Ascending aorta (tissue), 2 donors: ENCODE measurements at regions not wholly inside any gene's neighbourhood (a gene's known extent, or its start where the extent isn't known, plus 50 kb on each side); places are given as distances from the start of the nearest gene placed in this dataset.

Source experiments
- DNase-seq, 2 donors: peaks; one replicate each; pipeline ENCODE4 v3.0.0-alpha.2; 2019; ENCODE audit warnings: low spot score in 2 of 2
- H3K27ac ChIP-seq, 2 donors: fragments of 200-600 bp; sonication (generic); one replicate each; pipeline ENCODE4 v1.5.1; 2016 to 2017; ENCODE audit warnings: mild to moderate bottlenecking in 1 of 2
- H3K27me3 ChIP-seq: fragments of 200-600 bp; sonication (generic); one replicate; pipeline ENCODE4 v1.5.1; 2017
- H3K36me3 ChIP-seq, 2 donors: fragments of 200-600 bp; sonication (generic); one replicate each; pipeline ENCODE4 v1.5.1; 2016
- H3K4me1 ChIP-seq, 2 donors: fragments of 200-600 bp; sonication (generic); one replicate each; pipeline ENCODE4 v1.5.1; 2016 to 2017; ENCODE audit warnings: mild to moderate bottlenecking in 1 of 2
- H3K4me3 ChIP-seq, 2 donors: fragments of 200-600 bp; sonication (generic); one replicate each; pipeline ENCODE4 v1.5.1; 2016 to 2017; ENCODE audit warnings: mild to moderate bottlenecking in 1 of 2
- H3K9me3 ChIP-seq, 2 donors: fragments of 200-600 bp; sonication (generic); one replicate each; pipeline ENCODE4 v1.5.1; 2016
- intact Hi-C: fragments of 100-400 bp; cut with DNase I; formaldehyde crosslinking; loops from one replicate; pipeline ENCODE4 v1.15.1; 2023
- TF ChIP-seq, protein P1 (sequence below), 3 experiments: fragments of 200-600 bp in 2 of 3; fragments of 450-650 bp in 1 of 3; sonication (generic) in 2 of 3; IDR thresholded peaks; one replicate each; pipeline ENCODE4 v1.5.1; 2016 to 2019; ENCODE audit warnings: antibody characterized with exemption in 3 of 3, mild to moderate bottlenecking in 1 of 3, moderate library complexity in 1 of 3

DNA sequence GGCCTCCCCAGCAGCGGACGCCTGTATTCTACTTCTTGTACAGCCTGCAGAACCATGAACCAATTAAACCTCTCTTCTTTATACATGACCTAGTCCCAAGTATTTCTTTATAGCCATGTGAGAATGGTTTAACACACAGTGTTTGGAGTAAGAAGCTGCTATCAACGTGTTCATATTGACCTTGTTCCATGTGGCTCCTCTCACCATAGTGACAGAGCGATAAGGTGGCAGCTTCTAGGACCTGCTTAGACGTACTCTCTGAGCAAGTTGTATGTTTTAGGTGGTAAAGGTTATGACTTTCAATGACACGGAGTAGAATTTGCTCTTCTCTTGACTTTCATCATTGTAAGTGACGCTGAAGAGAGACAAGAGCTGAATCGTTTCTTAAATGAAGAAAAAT lies 157.7 kb upstream of the SLCO3A1 start:
- no peaks in the 10 kb centered on the region for H3K36me3 ChIP-seq
- no peaks in the 10 kb centered on the region for H3K9me3 ChIP-seq
- intact Hi-C loops = loop anchor here (2.0 to 10.0 kb wide), 2 partner anchors 157 to 229 kb away; partner anchors contain the start of gene SLCO3A1
- no peaks in the 10 kb centered on the region for H3K27me3 ChIP-seq
- H3K4me3 ChIP-seq = no peak overlapping the region
- peaks cover 0 to 3% of the 10 kb centered on the region in 2 donors for H3K4me1 ChIP-seq
- TF ChIP-seq, protein P1, sequence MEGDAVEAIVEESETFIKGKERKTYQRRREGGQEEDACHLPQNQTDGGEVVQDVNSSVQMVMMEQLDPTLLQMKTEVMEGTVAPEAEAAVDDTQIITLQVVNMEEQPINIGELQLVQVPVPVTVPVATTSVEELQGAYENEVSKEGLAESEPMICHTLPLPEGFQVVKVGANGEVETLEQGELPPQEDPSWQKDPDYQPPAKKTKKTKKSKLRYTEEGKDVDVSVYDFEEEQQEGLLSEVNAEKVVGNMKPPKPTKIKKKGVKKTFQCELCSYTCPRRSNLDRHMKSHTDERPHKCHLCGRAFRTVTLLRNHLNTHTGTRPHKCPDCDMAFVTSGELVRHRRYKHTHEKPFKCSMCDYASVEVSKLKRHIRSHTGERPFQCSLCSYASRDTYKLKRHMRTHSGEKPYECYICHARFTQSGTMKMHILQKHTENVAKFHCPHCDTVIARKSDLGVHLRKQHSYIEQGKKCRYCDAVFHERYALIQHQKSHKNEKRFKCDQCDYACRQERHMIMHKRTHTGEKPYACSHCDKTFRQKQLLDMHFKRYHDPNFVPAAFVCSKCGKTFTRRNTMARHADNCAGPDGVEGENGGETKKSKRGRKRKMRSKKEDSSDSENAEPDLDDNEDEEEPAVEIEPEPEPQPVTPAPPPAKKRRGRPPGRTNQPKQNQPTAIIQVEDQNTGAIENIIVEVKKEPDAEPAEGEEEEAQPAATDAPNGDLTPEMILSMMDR (IDR thresholded peaks at IDR 0.05) = no peak
- DNase-seq = no peak
- H3K27ac ChIP-seq = no peak overlapping the region

DNA sequence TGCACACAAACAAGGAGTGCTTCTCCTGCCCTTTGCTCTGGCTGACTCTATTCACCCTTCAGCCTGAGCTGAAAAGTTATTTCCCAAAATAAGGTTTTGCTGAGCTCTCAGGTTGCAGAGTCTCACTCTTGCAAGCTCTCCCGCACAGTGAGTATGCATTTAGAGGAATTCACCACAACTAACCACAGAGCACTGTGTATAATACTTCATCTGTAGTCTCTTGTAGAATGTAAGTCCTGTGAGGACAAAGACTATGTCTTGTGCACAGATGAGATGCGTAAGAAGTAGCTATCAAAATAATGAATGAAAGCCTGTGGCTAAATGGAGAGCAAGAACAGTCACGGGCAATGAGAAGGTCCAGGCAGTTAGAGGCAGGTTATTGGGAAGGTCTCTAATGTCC lies 156.5 kb upstream of the SLCO3A1 start:
- Histone ChIP-seq H3K4me3 (no peak overlapping the region), H3K27ac (no peak overlapping the region), H3K9me3 (no peaks in the 10 kb centered on the region), H3K4me1 (peaks cover 0 to 3% of the 10 kb centered on the region in 2 donors), H3K27me3 (no peaks in the 10 kb centered on the region), H3K36me3 (no peaks in the 10 kb centered on the region)
- intact Hi-C loops = loop anchor here (10.0 kb wide), 1 partner anchor 228 kb away; no protein-coding TSS in a partner anchor
- TF ChIP-seq, protein P1 (IDR thresholded peaks at IDR 0.05) = no peak
- no peak for DNase-seq

DNA sequence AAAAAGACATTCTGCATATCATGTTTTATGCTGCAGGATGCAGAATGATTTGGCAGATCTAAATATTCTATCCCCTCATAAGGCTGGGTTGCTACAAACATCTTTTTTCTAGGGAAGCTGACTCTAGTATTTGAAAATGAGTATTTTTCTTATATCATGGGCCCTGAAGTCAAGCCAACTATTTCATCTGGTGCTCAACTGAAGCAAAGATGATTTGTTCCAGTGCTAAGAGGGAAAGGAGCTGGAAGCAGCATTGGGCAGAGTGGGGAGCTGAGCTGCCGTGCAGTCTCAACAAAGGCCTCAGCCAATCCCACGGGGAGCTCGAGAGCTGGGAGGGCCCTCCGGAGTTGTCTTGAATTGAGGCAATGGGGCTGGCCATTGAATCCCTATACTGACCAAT lies 155.3 kb upstream of the SLCO3A1 start:
- Histone ChIP-seq H3K36me3 (no peaks in the 10 kb centered on the region), H3K27ac (no peak overlapping the region), H3K4me1 (peaks cover 0 to 3% of the 10 kb centered on the region in 2 donors), H3K27me3 (no peaks in the 10 kb centered on the region), H3K9me3 (no peaks in the 10 kb centered on the region), H3K4me3 (no peak overlapping the region)
- intact Hi-C loops = loop anchor here (10.0 kb wide), 1 partner anchor 227 kb away; no protein-coding TSS in a partner anchor
- TF ChIP-seq, protein P1 (IDR thresholded peaks at IDR 0.05) = no peak
- DNase-seq = no peak

DNA sequence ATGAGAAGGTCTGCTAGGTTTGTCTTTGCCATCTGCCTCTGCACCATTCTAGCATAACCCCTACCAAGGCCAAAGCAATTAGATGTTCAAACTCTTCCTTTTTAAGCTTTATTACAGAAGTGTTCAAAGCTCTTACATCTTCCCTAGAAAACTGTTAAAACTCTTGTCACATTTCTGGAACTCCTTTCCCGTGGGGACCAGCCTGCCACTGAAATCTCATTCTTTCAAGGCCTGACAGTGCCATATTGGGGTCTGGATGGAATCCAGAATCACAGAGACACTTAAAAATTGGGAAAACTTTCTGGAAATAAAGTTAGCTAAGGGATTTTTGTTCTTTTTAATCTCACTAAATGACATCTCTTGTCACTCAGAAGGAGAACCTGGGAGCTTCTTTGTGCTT lies 153.8 kb upstream of the SLCO3A1 start:
- Histone ChIP-seq H3K27ac (no peak overlapping the region), H3K4me1 (no peaks in the 10 kb centered on the region), H3K27me3 (no peaks in the 10 kb centered on the region), H3K36me3 (no peaks in the 10 kb centered on the region), H3K9me3 (no peaks in the 10 kb centered on the region), H3K4me3 (no peak overlapping the region)
- no peak for DNase-seq
- intact Hi-C loops = loop anchor here (10.0 kb wide), 1 partner anchor 225 kb away; no protein-coding TSS in a partner anchor
- TF ChIP-seq, protein P1 (IDR thresholded peaks at IDR 0.05) = no peak

DNA sequence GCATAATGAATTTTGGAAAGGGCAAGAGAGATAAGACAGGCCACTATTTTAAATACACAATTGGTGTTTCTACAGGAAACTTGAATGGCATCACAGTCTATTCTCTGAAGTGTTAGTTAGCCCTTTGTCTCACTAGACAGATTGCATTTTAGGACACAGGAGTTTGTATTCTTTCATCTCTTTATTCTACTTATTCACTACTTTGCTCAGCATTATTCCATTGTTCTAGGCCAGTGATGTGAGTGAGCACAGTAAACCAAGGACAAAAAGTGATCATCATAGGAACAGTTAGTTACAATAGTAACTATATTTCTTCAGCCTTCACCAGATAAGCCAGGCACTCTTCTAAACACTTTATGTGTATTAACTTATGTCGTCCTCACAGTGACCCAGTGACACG lies 150.2 kb upstream of the SLCO3A1 start:
- DNase-seq = no peak
- H3K27me3 ChIP-seq = no peaks in the 10 kb centered on the region
- H3K27ac ChIP-seq = no peak overlapping the region
- no peak overlapping the region for H3K4me3 ChIP-seq
- intact Hi-C loops = no loop called here
- H3K9me3 ChIP-seq = no peaks in the 10 kb centered on the region
- TF ChIP-seq, protein P1 (IDR thresholded peaks at IDR 0.05) = no peak
- H3K36me3 ChIP-seq = no peaks in the 10 kb centered on the region
- no peaks in the 10 kb centered on the region for H3K4me1 ChIP-seq

DNA sequence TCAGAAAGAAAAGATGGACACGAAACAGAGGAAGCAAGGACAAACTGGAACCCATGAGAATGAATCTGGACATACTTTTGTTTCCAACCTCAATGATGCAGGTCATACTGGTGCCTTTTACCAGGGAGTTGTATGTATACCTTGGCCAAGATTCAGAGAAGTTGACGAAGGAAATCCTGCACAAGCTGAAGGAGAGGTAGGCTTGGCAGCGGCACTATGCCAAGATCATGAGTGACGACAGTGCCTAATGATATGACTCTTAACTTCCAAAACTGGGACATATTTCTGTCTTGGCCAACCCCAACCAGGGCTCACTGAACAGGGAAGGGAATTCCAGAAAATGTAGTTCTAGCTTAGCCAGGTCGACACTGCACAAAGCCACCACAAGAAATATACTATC lies 149.2 kb upstream of the SLCO3A1 start:
- H3K4me3 ChIP-seq = no peak overlapping the region
- TF ChIP-seq, protein P1 (IDR thresholded peaks at IDR 0.05) = no peak
- DNase-seq = no peak
- no peaks in the 10 kb centered on the region for H3K4me1 ChIP-seq
- no peaks in the 10 kb centered on the region for H3K9me3 ChIP-seq
- H3K27ac ChIP-seq = no peak overlapping the region
- no peaks in the 10 kb centered on the region for H3K36me3 ChIP-seq
- intact Hi-C loops = no loop called here
- no peaks in the 10 kb centered on the region for H3K27me3 ChIP-seq
